ENCODE measurements at regions not wholly inside any gene's neighbourhood (a gene's known extent, or its start where the extent isn't known, plus 50 kb on each side); places are given as distances from the start of the nearest gene placed in this dataset.

DNA sequence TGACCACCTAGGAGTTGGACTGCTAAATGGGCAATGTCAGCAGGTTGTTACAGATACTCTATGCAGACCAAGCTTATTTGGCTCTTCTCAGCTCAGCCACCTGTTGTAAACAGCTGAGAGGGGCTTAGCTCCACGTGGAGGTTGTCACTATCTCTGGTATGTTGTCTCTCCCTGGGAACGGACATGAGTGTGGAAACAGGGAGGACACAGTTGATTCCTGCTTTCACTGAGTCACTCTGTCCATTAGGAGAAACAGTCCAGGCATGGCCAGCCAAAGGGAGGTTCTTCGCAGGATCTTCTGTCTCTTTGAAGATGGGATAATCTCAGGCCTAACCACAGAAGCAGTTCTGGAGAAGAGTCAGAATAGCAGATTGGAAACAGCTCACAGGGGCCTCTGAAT lies 121.2 kb downstream of the PALM2AKAP2 start:
- DNase-seq (ENCODE audit: low spot score) = no peak
- in situ Hi-C loops (cut with MboI; ENCODE audit: low sequenced_read_pairs, unreplicated experiment) = loop anchor here (5.0 kb wide), 1 partner anchor 156 kb away; no protein-coding TSS in a partner anchor
- TF ChIP-seq, protein P1, sequence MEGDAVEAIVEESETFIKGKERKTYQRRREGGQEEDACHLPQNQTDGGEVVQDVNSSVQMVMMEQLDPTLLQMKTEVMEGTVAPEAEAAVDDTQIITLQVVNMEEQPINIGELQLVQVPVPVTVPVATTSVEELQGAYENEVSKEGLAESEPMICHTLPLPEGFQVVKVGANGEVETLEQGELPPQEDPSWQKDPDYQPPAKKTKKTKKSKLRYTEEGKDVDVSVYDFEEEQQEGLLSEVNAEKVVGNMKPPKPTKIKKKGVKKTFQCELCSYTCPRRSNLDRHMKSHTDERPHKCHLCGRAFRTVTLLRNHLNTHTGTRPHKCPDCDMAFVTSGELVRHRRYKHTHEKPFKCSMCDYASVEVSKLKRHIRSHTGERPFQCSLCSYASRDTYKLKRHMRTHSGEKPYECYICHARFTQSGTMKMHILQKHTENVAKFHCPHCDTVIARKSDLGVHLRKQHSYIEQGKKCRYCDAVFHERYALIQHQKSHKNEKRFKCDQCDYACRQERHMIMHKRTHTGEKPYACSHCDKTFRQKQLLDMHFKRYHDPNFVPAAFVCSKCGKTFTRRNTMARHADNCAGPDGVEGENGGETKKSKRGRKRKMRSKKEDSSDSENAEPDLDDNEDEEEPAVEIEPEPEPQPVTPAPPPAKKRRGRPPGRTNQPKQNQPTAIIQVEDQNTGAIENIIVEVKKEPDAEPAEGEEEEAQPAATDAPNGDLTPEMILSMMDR (IDR thresholded peaks at IDR 0.05; ENCODE audit: borderline replicate concordance, control extremely low read depth, extremely low read depth, insufficient read depth, missing control alignments) = no peak

DNA sequence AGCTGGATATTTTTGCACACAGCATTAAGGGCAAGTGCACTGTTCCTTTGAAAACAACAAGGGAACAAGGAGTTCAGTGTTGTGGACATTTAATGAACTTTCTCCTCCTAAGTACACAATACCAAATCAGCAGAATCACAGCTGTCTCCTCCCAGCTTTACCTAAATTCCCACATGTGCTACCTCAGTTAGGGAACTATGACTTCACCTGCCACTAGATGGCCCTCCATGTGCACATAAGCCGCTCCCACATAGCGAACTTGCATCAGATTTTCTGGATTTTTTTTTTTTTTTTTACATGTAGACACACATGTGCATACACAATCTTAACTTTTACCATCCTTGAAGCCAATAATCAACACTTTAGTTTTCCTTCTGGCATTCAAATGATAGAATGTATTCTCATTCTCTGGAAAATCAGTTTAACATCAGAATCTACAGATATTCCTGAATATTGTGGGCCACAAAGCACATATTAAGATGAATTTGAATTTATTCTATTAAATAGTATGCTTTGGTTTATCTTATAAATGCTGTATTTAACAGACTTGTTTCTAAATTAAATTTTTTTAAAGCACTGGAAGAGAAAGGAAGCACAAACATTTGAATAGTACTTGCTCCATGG lies 123.6 kb downstream of the PALM2AKAP2 start:
- in situ Hi-C loops (cut with MboI; ENCODE audit: low sequenced_read_pairs, unreplicated experiment) = loop anchor here (5.0 kb wide), 1 partner anchor 154 kb away; no protein-coding TSS in a partner anchor
- peak; percentile 56 for DNase-seq (ENCODE audit: low spot score)
- TF ChIP-seq, protein P1 (IDR thresholded peaks at IDR 0.05; ENCODE audit: borderline replicate concordance, control extremely low read depth, extremely low read depth, insufficient read depth, missing control alignments) = peak; percentile 72

DNA sequence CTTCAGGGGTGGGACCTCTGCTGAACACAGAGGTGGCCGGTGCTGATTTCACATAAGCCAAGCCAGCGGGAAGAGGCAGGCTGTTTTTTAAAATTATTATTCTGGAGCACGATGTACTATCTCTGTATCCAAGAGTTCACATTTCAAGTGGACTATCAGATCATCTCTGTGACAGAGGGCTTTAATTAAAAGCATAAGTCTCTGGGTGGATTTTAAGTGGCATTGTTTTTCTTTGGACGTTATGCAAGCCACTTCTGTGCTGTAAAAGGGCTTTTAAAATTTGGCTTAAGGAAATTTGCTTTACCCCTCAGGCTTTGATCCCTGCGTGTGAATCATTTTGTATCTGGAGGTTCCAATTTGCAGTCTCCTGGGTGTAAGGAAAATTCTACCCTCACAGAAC lies 124.7 kb downstream of the PALM2AKAP2 start:
- in situ Hi-C loops (cut with MboI; ENCODE audit: low sequenced_read_pairs, unreplicated experiment) = loop anchor here (5.0 kb wide), 2 partner anchors 153 to 248 kb away; no protein-coding TSS in a partner anchor
- DNase-seq (ENCODE audit: low spot score) = no peak
- TF ChIP-seq, protein P1 (IDR thresholded peaks at IDR 0.05; ENCODE audit: borderline replicate concordance, control extremely low read depth, extremely low read depth, insufficient read depth, missing control alignments) = no peak

DNA sequence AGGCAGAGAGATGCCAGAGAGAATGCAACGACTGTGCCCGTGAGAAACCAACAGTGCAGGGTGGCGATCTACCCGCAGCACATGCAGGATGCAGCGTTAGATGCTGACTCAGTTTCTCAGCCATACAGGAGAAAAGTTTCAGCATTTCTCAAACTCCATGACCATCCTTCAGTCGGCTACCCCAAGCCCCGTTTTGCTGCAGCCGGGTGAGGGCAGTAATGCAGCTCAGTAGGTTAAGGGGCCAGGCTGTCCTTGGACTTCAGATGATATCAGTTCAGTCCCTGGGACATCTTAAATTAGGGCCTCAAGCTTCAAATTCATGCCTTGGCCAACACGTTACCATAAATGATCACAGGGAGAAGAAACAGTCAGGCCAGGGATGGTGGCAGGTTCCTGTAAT lies 125.5 kb downstream of the PALM2AKAP2 start:
- TF ChIP-seq, protein P1 (IDR thresholded peaks at IDR 0.05; ENCODE audit: borderline replicate concordance, control extremely low read depth, extremely low read depth, insufficient read depth, missing control alignments) = no peak
- in situ Hi-C loops (cut with MboI; ENCODE audit: low sequenced_read_pairs, unreplicated experiment) = loop anchor here (5.0 kb wide), 1 partner anchor 247 kb away; no protein-coding TSS in a partner anchor

DNA sequence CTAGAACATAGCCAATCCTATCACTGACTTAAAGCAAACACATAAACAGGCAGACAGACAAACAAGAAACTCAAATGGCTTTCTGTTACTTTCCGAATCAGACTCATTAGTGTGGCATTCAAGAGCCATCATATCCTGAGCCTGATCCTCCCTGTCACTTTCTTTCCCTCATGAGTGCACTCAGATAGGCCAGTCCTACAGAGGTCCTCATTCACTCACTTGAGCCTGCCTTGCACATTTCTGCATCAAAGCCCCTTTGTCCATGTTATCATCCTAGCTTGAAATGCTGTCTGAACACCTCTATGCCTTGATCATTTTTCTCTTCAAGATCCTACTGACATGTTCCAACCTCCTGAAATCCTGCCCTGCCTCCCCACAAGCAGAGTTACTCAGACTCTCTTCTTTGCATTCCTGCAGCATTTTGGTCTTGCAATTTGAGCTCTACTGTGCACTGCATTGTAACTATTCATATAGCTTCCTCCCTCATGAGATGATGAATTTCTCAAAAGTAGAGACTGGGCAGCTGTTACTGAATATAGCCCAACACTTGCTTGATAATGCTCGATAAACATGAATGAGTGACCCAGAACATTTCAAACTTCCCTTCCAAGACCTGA lies 126.9 kb downstream of the PALM2AKAP2 start:
- in situ Hi-C loops (cut with MboI; ENCODE audit: low sequenced_read_pairs, unreplicated experiment) = loop anchor here (5.0 kb wide), 1 partner anchor 245 kb away; no protein-coding TSS in a partner anchor
- TF ChIP-seq, protein P1 (IDR thresholded peaks at IDR 0.05; ENCODE audit: borderline replicate concordance, control extremely low read depth, extremely low read depth, insufficient read depth, missing control alignments) = peak; percentile 32
- DNase-seq (ENCODE audit: low spot score) = no peak

More for the DNA sequence above, 125.5 kb downstream of the PALM2AKAP2 start:
- no peak for DNase-seq (ENCODE audit: low spot score)

DNA sequence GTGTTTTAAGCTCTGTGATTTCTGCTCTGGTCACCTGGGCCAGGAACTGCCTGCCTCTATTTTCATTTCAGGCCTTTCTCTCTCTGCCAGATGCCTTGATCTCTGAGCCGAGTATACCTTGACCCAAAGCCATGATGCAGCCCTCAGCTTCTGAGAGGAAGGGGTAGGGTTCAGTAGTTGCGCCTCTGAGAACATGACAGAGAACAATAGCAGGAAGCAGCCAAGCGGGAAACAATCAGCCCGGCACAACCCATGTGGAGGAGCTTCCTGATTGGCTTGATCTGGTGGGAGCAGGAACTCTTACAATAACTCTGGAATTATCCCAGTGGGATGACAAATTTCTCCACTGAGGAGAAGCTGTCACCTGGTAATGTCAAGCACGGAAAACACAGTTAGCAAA lies 127.4 kb downstream of the PALM2AKAP2 start:
- in situ Hi-C loops (cut with MboI; ENCODE audit: low sequenced_read_pairs, unreplicated experiment) = loop anchor here (5.0 kb wide), 1 partner anchor 245 kb away; no protein-coding TSS in a partner anchor
- TF ChIP-seq, protein P1 (IDR thresholded peaks at IDR 0.05; ENCODE audit: borderline replicate concordance, control extremely low read depth, extremely low read depth, insufficient read depth, missing control alignments) = no peak
- DNase-seq (ENCODE audit: low spot score) = peak; percentile 39

Data from GM13976 (cell line).